ENCODE measurements at regions not wholly inside any gene's neighbourhood (a gene's known extent, or its start where the extent isn't known, plus 50 kb on each side); places are given as distances from the start of the nearest gene placed in this dataset.

- TF ChIP-seq EZH2 (IDR thresholded peaks at IDR 0.05; ENCODE audit: low read depth, low read length, severe bottlenecking) (no peak), YY1 (IDR thresholded peaks at IDR 0.05; ENCODE audit: low read depth, low read length) (no peak), POLR2AphosphoS5 (IDR thresholded peaks at IDR 0.05; ENCODE audit: low read depth, low read length) (no peak), CTCF (IDR thresholded peaks at IDR 0.05; ENCODE audit: control extremely low read depth in 1 of 3, insufficient read depth in 1 of 3, low read depth in 1 of 3, low read length in 3 of 3) (no peak), TEAD4 (IDR thresholded peaks at IDR 0.05; ENCODE audit: low read depth, low read length) (no peak), ZNF274 (IDR thresholded peaks at IDR 0.05; ENCODE audit: borderline replicate concordance, extremely low read depth, low read length) (no peak), GABPA (IDR thresholded peaks at IDR 0.05; ENCODE audit: borderline replicate concordance, insufficient read depth, low read length) (no peak), CBX5 (IDR thresholded peaks at IDR 0.05; ENCODE audit: low read depth, low read length) (no peak), RNF2 (IDR thresholded peaks at IDR 0.05; ENCODE audit: borderline replicate concordance, low read depth, low read length, missing control alignments, poor library complexity, severe bottlenecking) (no peak)
These were observed 401.9 kb upstream of the ROBO2 start for GRCh38 chr3:76638006-76638405.

Data from H1 (cell line).